HG02884 (cell line): ENCODE measurements at regions not wholly inside any gene's neighbourhood (a gene's known extent, or its start where the extent isn't known, plus 50 kb on each side); places are given as distances from the start of the nearest gene placed in this dataset.

Experiments
- ATAC-seq: cut with Tn5 transposase; IDR thresholded peaks from one replicate; pipeline ENCODE4 v1.9.1; 2021; ENCODE audit warnings: mild to moderate bottlenecking, moderate library complexity; ENCODE audit not compliant: unreplicated experiment

DNA sequence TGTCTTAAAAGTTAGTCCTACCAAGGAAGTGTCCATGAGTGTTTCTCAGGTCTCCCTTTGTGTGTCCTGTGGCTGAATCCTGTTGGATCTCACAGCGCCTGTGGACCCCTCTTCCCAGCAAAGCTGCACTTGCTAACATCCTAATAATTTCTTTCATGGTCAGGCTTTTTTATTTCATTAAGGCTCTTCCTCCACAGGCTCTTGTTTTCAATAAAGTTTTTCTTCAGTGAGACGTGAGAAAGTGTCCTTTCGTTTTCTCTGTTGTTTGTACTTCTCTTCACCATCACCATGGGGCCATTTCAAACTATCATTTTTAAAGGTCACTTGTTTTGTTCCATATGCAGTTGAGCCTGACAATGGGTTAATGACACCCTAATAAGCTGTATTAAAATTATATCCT lies 231.5 kb downstream of the LMO4 start:
- no peak for ATAC-seq

DNA sequence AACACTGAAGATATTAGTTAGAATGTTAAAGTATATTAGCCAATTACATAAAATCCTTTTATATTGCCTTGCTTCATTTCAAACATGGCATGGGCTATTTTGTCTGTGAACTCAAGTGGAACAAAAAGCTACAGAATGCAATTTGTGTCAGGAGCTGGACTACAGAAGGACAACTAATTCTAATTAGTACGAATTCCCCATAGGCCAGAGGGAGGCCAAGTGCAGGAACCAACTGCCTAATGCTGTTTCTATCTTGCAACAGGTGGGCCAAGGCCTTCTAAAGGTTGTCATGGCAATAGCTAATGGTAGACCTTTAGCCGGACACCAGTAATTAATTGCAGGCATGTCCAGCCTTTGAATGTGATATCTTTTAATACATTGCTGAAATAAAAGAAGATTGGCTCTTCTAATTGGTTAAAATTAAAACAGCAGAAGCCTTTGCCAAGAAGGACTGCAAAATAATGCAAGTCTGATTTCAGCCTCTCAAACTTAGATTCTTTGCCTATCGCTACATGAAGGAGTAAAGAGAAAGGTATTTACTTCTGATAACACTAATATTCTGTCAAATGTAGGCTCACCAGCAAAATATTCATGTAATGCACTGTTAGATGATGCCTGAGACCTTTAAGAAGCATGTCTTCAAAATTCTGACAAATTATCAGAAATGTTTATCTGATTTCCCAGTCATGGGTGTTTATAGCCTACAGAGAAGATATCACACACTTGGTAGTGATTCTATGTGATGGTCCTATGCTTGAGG lies 232.1 kb downstream of the LMO4 start:
- no peak for ATAC-seq

GRCh38 chr1:87563211-87563610 lies 234.5 kb downstream of the LMO4 start:
- ATAC-seq: no peak

- ATAC-seq: no peak
Observed at GRCh38 chr1:87565861-87566260, 237.2 kb downstream of the LMO4 start.

DNA sequence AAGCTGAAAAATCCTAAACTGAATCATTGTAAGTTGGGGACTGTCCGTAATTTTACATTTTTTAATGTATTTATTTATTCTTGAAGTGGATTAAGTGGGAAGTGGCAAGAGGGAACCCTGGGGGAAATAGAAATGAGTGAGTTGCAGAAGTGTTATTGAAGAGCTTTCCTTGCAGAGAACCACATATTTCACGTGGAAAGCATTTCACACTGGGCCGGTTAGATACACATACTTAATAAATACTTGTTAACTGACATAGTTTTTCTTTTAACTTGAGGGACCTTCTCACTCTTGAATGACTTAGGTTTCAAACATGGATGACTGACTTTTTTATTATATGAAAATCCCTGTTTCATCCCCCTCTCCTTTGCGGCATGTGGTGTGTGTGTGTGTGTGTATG lies 239.3 kb downstream of the LMO4 start:
- no peak for ATAC-seq

GRCh38 chr1:87568911-87569310 lies 240.2 kb downstream of the LMO4 start:
- ATAC-seq: no peak

DNA sequence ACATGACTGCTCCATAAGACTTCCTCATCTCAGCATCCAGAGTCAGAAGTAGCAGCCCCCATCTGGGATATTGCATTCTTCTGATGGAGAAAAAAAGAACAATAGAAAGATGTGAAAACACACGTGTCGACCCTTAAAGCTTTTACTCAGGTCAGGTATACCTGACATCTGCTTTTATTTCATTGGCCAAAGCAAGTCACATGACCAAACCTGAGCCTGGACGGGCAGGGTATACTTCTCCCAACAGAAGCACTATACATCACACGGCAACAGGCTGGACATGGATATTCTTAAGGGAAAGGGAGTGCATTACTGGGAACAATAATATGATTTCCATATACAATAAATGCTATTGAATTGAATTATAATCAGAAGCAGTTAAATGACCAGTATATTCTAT lies 243.3 kb downstream of the LMO4 start:
- no peak for ATAC-seq

DNA sequence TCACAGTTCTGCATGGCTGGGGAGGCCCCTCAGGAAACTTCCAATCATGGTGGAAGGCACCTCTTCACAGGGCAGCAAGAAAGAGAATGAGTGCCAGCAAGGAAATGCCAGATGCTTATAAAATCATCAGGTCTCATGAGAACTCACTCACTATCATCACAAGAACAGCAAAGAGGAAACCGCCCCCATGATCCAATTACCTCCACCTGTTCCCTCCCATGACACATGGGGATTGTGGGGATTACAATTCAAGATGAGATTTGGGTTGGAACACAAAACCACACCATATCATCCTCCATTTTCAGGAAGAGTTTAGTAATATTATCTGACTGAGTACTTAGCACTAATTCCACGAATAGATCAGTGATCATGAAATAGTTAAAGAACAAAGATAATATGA lies 244.2 kb downstream of the LMO4 start:
- ATAC-seq: no peak

DNA sequence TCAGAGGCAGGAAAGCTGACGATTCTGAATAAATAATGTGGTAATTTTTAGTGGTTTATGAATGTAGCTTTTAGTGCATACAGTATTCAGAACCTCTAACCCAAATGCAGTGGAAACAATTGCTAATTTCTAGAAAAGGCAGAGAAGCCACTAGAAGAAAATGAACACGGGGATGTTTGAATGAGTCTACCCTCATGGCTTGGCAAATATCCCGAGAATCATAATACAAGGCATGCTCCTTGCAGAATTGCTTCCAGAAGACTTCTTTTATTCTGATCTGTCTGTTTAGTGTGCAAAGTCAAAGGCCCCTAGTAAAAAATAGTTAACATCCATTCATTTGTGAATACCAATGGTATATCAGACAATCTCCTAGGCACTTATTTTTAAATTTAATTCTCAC lies 246.8 kb downstream of the LMO4 start:
- ATAC-seq: no peak

GRCh38 chr1:87578464-87578863 lies 249.8 kb downstream of the LMO4 start:
- no peak for ATAC-seq

DNA sequence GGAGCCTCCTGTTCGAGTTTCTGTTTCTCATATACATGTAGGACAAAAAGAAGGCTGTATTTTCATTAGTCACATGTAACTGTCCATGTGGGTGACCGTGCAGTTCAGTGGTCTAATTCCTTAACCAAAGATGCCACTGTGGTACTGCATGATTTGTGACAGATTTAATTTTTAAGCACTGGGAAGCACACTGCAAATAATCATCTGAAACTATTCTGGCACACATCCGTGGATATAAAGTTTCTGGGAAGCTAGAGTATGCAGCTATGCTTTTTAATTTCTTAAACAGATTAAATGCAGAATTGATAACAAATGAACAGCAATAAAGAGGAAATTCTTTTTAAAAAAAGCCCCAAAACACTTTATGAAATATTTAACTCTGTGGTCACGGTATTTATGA lies 254.8 kb downstream of the LMO4 start:
- ATAC-seq: no peak

DNA sequence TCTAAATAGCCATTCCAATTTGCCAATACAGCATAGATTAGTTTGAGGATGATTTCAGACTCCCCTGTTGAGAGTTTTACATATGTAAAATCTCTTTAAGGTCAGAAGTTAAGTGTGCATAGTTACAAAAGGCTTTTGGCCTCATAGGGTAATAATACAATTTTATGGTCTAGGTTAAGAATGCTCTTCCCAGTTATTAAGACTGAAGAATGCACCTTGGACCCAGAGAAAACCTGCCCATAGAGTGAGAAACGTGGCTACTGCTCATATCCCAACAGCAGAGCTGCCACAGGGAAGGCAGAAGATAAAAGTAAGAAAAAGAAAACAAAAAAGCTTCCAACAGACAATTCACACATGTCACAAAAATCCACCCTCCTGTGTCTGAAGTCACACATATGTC lies 255.9 kb downstream of the LMO4 start:
- no peak for ATAC-seq

DNA sequence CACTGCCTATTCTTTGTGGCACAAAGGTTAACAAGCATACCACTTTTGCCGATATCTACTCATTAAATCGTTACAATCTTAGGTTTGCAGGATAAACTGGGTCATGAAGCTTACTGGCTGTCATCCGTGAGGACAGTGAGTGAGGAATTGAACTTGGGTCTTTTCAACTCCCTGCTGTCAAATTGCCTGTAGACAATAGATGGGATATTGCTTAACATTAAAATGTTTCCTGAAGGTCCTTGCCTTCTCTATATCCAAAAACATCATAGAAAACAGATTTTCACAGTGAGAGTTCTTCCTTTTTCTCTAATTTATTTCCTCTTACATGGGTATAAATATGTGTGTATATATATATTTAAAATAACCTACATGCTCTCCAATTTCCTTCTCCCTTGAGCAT lies 257.8 kb downstream of the LMO4 start:
- ATAC-seq: no peak

- peak; percentile 70 for ATAC-seq
Observed at GRCh38 chr1:87588495-87588894, 259.8 kb downstream of the LMO4 start.

DNA sequence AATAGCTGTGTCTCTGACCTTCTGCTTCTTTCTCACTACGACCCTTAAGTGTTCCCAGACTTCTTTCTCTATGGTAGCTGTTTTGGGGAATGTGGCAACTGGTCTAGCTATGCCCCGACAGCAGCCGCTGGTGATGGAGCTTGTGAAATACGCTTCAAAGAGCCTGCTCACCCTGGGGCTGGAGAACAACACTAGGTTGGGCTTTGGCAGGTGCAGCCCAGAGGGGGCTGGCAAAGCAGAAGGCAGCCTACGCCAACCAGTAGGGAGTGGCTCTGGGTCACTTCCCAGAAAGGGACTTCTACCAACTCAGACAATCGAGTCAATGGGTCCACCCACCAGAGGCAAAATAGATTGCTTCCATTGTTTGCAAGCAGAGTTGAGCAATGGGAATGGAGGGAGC lies 262.8 kb downstream of the LMO4 start:
- ATAC-seq: no peak

DNA sequence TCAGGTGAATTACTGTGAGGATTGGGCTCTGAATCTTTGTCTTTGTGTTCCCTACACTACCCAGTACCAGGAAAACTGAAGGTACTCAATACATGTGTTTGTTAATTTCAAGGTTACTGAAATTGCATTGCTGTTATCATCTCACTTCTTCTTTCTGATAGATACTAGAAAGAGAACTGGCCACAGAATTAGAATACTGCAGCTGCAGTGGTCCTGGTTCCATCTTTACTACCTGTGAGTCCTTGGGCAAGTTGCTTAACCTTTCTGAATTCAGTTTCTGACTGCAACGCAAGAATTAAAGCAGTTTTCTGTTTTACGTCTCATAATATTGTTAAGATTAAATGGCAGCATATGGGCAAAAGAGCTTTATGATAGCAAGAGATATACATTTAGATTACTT lies 263.5 kb downstream of the LMO4 start:
- ATAC-seq: peak; percentile 88

- no peak for ATAC-seq
Observed at GRCh38 chr1:87594736-87595383, 266.2 kb downstream of the LMO4 start.

DNA sequence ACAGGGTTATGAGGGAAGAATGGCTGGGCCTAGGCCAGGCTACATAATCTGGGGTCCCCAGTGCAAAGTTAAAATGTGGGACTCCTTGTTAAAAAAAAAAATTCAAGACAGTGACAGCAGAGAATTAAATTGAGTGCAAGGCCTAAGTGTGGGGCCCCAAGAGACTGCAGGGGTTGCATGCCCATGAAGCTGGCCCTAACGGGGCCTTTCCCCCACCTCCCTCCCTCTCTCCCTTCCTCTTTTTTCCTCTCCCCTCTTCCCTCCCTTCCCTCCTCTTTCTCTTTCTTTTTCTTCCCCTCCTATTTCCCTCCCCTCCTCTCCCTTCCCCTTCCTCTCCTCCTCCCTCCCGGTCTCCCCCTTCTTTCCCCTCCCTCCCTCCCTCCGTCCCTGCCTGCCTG lies 266.7 kb downstream of the LMO4 start:
- ATAC-seq: no peak

GRCh38 chr1:87598429-87598828 lies 269.7 kb downstream of the LMO4 start:
- no peak for ATAC-seq

DNA sequence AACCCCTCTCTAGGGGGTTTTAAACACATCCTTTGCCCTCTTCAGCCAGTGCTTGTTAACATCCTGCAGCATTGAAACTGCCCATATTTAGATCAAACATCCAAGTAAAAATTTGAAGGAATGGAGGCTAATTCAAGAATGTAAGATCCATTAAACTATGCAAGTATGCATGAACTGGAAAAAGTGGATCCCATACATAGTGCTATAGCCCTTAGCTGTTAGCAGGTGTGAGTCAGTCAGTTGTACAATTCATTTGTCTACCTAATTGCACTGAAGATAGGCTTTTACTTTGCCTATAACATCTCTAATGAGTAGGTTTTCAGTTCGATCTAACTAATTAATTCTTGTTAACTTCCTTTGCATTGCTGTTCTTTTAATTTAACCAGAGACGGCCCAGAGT lies 270.9 kb downstream of the LMO4 start:
- no peak for ATAC-seq

GRCh38 chr1:87600055-87600850 lies 271.6 kb downstream of the LMO4 start:
- ATAC-seq: no peak

GRCh38 chr1:87600854-87601253 lies 272.2 kb downstream of the LMO4 start:
- no peak for ATAC-seq
